MM.1S (cell line): ENCODE measurements at regions not wholly inside any gene's neighbourhood (a gene's known extent, or its start where the extent isn't known, plus 50 kb on each side); places are given as distances from the start of the nearest gene placed in this dataset.

Source experiments
- EZH2phosphoT487 ChIP-seq: fragments of 300-600 bp; sonication (generic); IDR thresholded peaks from 2 replicates; pipeline ENCODE4 v1.6.1; 2018; ENCODE audit warnings: antibody characterized with exemption, low read length
- TF ChIP-seq, protein P1 (sequence below): fragments of 300-600 bp; sonication (generic); IDR thresholded peaks from 2 replicates; pipeline ENCODE4 v1.5.1; 2016; ENCODE audit warnings: antibody characterized with exemption, low read length, mixed read lengths

DNA sequence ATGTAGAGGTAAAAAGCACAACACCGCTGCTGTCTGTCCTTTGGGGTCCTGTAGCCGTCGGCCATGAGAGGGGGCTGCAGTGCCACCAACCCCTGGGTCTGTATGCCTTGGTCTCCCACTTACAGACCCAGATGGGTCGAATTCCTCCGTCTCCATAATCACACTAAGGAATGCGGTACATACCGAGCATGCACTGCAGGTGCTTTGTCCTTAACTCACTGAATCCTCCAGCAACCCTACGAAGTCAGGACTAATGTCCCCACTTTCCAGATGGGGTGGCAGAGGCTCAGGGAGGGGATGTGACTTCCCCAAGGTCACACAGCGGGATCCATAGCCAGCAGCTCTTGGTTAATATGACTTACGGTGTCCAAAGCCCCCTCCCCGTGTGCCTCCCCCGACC is 219.9 kb upstream of the CIBAR2 start:
- TF ChIP-seq, protein P1, sequence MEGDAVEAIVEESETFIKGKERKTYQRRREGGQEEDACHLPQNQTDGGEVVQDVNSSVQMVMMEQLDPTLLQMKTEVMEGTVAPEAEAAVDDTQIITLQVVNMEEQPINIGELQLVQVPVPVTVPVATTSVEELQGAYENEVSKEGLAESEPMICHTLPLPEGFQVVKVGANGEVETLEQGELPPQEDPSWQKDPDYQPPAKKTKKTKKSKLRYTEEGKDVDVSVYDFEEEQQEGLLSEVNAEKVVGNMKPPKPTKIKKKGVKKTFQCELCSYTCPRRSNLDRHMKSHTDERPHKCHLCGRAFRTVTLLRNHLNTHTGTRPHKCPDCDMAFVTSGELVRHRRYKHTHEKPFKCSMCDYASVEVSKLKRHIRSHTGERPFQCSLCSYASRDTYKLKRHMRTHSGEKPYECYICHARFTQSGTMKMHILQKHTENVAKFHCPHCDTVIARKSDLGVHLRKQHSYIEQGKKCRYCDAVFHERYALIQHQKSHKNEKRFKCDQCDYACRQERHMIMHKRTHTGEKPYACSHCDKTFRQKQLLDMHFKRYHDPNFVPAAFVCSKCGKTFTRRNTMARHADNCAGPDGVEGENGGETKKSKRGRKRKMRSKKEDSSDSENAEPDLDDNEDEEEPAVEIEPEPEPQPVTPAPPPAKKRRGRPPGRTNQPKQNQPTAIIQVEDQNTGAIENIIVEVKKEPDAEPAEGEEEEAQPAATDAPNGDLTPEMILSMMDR, result no peak
- no peak for TF ChIP-seq EZH2phosphoT487
